Keratinocyte (primary cell): ENCODE measurements at regions not wholly inside any gene's neighbourhood (a gene's known extent, or its start where the extent isn't known, plus 50 kb on each side); places are given as distances from the start of the nearest gene placed in this dataset.

Experiments
- DNase-seq: peaks from one replicate; pipeline ENCODE4 v3.0.0-alpha.2; 2011; ENCODE audit warnings: low read depth, missing footprints, low spot score
- FAIRE-seq: peaks from 2 replicates; lab custom pipeline; 2011; peaks lifted over from hg19 to GRCh38; lab: Jason Lieb, UNC
- H2AFZ ChIP-seq: 2 replicates; pipeline ENCODE4 v1.6.0; 2012; ENCODE audit warnings: low read length, control low read depth, inconsistent platforms; ENCODE audit not compliant: control insufficient read depth
- H3K27ac ChIP-seq: 2 replicates; pipeline ENCODE4 v1.5.1; 2011; ENCODE audit warnings: low read length; ENCODE audit not compliant: control insufficient read depth, insufficient read depth
- H3K27me3 ChIP-seq: 3 replicates; pipeline ENCODE4 v1.6.0; 2011; ENCODE audit warnings: low read length; ENCODE audit not compliant: control insufficient read depth, insufficient read depth; ENCODE audit errors: extremely low read depth
- H3K36me3 ChIP-seq, 2 experiments: 2 replicates in 1 of 2; 3 replicates in 1 of 2; pipeline ENCODE4 v1.5.1; 2011; ENCODE audit warnings: low read length in 2 of 2, mild to moderate bottlenecking in 1 of 2; ENCODE audit not compliant: control insufficient read depth in 2 of 2, insufficient read depth in 2 of 2; ENCODE audit errors: extremely low read depth in 1 of 2
- H3K4me1 ChIP-seq: 3 replicates; pipeline ENCODE4 v1.5.1; 2011; ENCODE audit warnings: low read length; ENCODE audit not compliant: control insufficient read depth, insufficient read depth; ENCODE audit errors: extremely low read depth
- H3K4me2 ChIP-seq: 3 replicates; pipeline ENCODE4 v1.6.0; 2011; ENCODE audit warnings: low read depth, low read length; ENCODE audit not compliant: control insufficient read depth, insufficient read depth; ENCODE audit errors: extremely low read depth
- H3K4me3 ChIP-seq, 3 experiments: fragments of 200-600 bp in 1 of 3; sonication (generic) in 1 of 3; 2 replicates in 2 of 3; 3 replicates in 1 of 3; pipeline ENCODE4 v1.5.1; 2011 to 2016; ENCODE audit warnings: low read length in 3 of 3, mild to moderate bottlenecking in 3 of 3, control low read depth in 2 of 3, inconsistent platforms in 1 of 3, low read depth in 1 of 3, mixed read lengths in 1 of 3, mixed run types in 1 of 3, moderate library complexity in 1 of 3; ENCODE audit not compliant: control insufficient read depth in 2 of 3, insufficient read depth in 2 of 3; ENCODE audit errors: extremely low read depth in 1 of 3
- H3K79me2 ChIP-seq: 2 replicates; pipeline ENCODE4 v1.6.0; 2012; ENCODE audit warnings: low read length; ENCODE audit not compliant: control insufficient read depth, insufficient read depth
- H3K9ac ChIP-seq: 3 replicates; pipeline ENCODE4 v1.6.0; 2011; ENCODE audit warnings: low read length; ENCODE audit not compliant: control insufficient read depth, insufficient read depth; ENCODE audit errors: extremely low read depth
- H3K9me1 ChIP-seq: 3 replicates; pipeline ENCODE4 v1.6.0; 2011; ENCODE audit warnings: low read length; ENCODE audit not compliant: control insufficient read depth, insufficient read depth; ENCODE audit errors: extremely low read depth
- H3K9me3 ChIP-seq: 2 replicates; pipeline ENCODE4 v1.5.1; 2012; ENCODE audit warnings: low read depth, low read length; ENCODE audit not compliant: control insufficient read depth
- H4K20me1 ChIP-seq: 3 replicates; pipeline ENCODE4 v1.6.0; 2011; ENCODE audit warnings: low read length; ENCODE audit not compliant: control insufficient read depth, insufficient read depth; ENCODE audit errors: extremely low read depth
- EZH2 ChIP-seq: IDR thresholded peaks from one replicate; pipeline ENCODE4 v1.6.1; 2012; ENCODE audit warnings: inconsistent platforms, mild to moderate bottlenecking, low read length, moderate library complexity
- dilution Hi-C: fragments of 300-500 bp; cut with MboI; formaldehyde crosslinking; loops from one replicate; pipeline ENCODE4 v1.7.0; 2020; ENCODE audit warnings: low sequenced_read_pairs; ENCODE audit not compliant: extremely low pct_ligation_motif_present
- TF ChIP-seq, protein P1 (sequence below), 3 experiments: IDR thresholded peaks in 1 of 3; conservative IDR thresholded peaks in 1 of 3; optimal IDR thresholded peaks in 1 of 3; 2 replicates in 2 of 3; 3 replicates in 1 of 3; pipeline versions ENCODE3 to v1.5.1; 2011; ENCODE audit warnings: low read length in 3 of 3, mild to moderate bottlenecking in 3 of 3, moderate library complexity in 2 of 3, control low read depth in 1 of 3, inconsistent platforms in 1 of 3; ENCODE audit not compliant: insufficient read depth in 2 of 3; ENCODE audit errors: extremely low read depth in 1 of 3

DNA sequence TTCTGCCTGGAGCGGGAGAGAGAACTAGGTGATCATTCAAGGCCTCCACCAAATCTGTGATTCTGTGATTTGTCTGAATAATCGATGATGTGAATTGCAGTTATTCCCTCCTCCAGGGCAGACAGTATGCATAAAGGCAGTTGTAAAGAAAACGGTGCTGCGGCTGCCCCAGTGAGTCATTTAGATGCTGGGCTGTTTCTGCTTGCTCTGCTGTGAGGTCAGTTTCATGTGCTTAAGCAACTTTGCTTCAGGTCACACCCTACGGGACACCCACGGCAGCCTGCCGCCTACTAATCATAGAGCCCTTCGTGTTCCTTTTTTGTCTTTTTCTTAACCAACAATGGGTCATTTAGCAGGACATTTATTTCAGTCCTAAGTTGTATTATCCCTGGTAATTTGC lies 158.1 kb upstream of the PITRM1 start:
- Histone ChIP-seq H3K9ac (no peak overlapping the region), H3K9me3 (no peaks in the 10 kb centered on the region), H3K4me2 (no peak overlapping the region), H3K36me3 (no peaks in the 10 kb centered on the region), H3K27me3 (no peaks in the 10 kb centered on the region), H3K4me3 (no peak overlapping the region), H3K27ac (no peak overlapping the region), H3K9me1 (no peaks in the 10 kb centered on the region), H4K20me1 (no peaks in the 10 kb centered on the region), H3K79me2 (no peaks in the 10 kb centered on the region), H2AFZ (no peak overlapping the region), H3K4me1 (peaks cover 12% of the 10 kb centered on the region)
- TF ChIP-seq, protein P1, sequence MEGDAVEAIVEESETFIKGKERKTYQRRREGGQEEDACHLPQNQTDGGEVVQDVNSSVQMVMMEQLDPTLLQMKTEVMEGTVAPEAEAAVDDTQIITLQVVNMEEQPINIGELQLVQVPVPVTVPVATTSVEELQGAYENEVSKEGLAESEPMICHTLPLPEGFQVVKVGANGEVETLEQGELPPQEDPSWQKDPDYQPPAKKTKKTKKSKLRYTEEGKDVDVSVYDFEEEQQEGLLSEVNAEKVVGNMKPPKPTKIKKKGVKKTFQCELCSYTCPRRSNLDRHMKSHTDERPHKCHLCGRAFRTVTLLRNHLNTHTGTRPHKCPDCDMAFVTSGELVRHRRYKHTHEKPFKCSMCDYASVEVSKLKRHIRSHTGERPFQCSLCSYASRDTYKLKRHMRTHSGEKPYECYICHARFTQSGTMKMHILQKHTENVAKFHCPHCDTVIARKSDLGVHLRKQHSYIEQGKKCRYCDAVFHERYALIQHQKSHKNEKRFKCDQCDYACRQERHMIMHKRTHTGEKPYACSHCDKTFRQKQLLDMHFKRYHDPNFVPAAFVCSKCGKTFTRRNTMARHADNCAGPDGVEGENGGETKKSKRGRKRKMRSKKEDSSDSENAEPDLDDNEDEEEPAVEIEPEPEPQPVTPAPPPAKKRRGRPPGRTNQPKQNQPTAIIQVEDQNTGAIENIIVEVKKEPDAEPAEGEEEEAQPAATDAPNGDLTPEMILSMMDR (optimal IDR thresholded peaks at IDR 0.05 in 1 of 3, IDR thresholded peaks at IDR 0.05 in 1 of 3, conservative IDR thresholded peaks at IDR 0.05 in 1 of 3; ENCODE audit: extremely low read depth in 1 of 3, insufficient read depth in 2 of 3, low read length in 3 of 3) = no peak
- no peak for TF ChIP-seq EZH2
- dilution Hi-C loops = no loop called here
- FAIRE-seq (no peak), DNase-seq (peak; percentile 23)

DNA sequence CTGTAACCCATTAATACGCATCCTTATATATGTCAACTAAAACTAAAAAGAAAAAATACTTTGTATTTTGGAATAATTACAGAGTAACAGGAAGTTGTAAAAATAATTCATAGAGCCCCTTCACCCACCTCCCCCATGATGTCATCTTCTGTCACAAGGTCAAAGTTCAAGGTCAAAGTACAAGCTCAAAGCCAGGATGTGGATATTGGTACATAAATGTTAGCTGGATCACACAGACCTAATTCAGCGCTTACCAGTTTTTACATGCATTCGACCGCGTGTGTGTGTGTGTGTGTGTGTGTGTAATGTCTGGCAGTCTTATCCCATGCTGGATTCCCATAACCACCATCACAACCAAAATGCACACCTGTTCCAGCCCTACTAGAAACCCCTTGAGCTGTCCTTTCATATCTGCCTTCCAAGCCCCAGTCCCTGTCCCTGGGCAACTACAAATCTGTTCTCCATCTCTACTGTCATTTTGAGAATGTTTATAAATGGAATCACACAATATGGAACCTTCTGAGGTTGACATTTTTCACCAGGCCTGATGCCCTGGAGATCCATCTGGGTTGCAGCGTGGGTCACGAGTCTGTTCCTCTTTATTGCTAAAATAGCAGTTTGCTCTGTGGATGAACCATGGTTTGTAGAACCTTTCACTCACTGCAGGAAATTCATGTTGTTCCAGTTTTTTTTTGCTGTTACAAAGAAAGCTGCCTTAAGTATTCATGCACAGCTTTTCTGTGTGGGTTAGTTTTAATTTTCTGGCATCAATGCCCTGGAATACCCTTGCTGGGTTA lies 153.6 kb upstream of the PITRM1 start:
- dilution Hi-C loops = no loop called here
- H3K27me3 ChIP-seq = no peaks in the 10 kb centered on the region
- TF ChIP-seq EZH2 = no peak
- TF ChIP-seq, protein P1 (optimal IDR thresholded peaks at IDR 0.05 in 1 of 3, IDR thresholded peaks at IDR 0.05 in 1 of 3, conservative IDR thresholded peaks at IDR 0.05 in 1 of 3; ENCODE audit: extremely low read depth in 1 of 3, insufficient read depth in 2 of 3, low read length in 3 of 3) = no peak
- no peaks in the 10 kb centered on the region for H3K36me3 ChIP-seq
- H3K9me3 ChIP-seq = no peaks in the 10 kb centered on the region
- no peak overlapping the region for H3K4me3 ChIP-seq
- H3K4me1 ChIP-seq = peaks cover 24% of the 10 kb centered on the region
- H3K9ac ChIP-seq = no peak overlapping the region
- H2AFZ ChIP-seq = no peak overlapping the region
- DNase-seq (no peak), FAIRE-seq (no peak)
- no peaks in the 10 kb centered on the region for H4K20me1 ChIP-seq
- no peak overlapping the region for H3K4me2 ChIP-seq
- H3K9me1 ChIP-seq = no peaks in the 10 kb centered on the region
- no peak overlapping the region for H3K27ac ChIP-seq
- H3K79me2 ChIP-seq = no peaks in the 10 kb centered on the region
